Subcutaneous abdominal adipose tissue (tissue), 5 donors: ENCODE measurements at regions not wholly inside any gene's neighbourhood (a gene's known extent, or its start where the extent isn't known, plus 50 kb on each side); places are given as distances from the start of the nearest gene placed in this dataset.
"Not testable (repeated sequence)": the region's sequence is repeated elsewhere in the genome, so short reads cannot be mapped to it uniquely, and the experiment has no call there.

ENCODE experiments used
- H3K27ac ChIP-seq: one replicate; pipeline ENCODE4 v1.7.0; 2013; ENCODE audit warnings: low read depth, mild to moderate bottlenecking, inconsistent platforms, low read length, moderate library complexity
- H3K27me3 ChIP-seq, 5 donors: one replicate each; pipeline ENCODE4 v1.7.0; 2013; ENCODE audit warnings: low read length in 5 of 5, inconsistent platforms in 1 of 5; ENCODE audit not compliant: control insufficient read depth in 5 of 5, insufficient read depth in 4 of 5
- H3K36me3 ChIP-seq, 5 donors: one replicate each; pipeline ENCODE4 v1.7.0; 2013; ENCODE audit warnings: low read length in 5 of 5; ENCODE audit not compliant: control insufficient read depth in 5 of 5, insufficient read depth in 5 of 5
- H3K4me1 ChIP-seq, 5 donors: one replicate each; pipeline ENCODE4 v1.7.0; 2013; ENCODE audit warnings: low read length in 5 of 5, mild to moderate bottlenecking in 3 of 5, moderate library complexity in 1 of 5; ENCODE audit not compliant: control insufficient read depth in 5 of 5, insufficient read depth in 5 of 5
- H3K4me3 ChIP-seq, 5 donors: one replicate each; pipeline ENCODE4 v1.7.0; 2013; ENCODE audit warnings: low read length in 5 of 5, low read depth in 1 of 5
- H3K9ac ChIP-seq, 5 donors: one replicate each; pipeline ENCODE4 v1.7.0; 2013; ENCODE audit warnings: low read length in 5 of 5, mild to moderate bottlenecking in 4 of 5, moderate library complexity in 3 of 5
- H3K9me3 ChIP-seq, 5 donors: one replicate each; pipeline ENCODE4 v1.7.0; 2013; ENCODE audit warnings: low read length in 5 of 5; ENCODE audit not compliant: control insufficient read depth in 5 of 5
- donor health status: healthy.
- donor health status: healthy.
- donor health status: healthy.
- donor health status: healthy.
- donor health status: healthy.

DNA sequence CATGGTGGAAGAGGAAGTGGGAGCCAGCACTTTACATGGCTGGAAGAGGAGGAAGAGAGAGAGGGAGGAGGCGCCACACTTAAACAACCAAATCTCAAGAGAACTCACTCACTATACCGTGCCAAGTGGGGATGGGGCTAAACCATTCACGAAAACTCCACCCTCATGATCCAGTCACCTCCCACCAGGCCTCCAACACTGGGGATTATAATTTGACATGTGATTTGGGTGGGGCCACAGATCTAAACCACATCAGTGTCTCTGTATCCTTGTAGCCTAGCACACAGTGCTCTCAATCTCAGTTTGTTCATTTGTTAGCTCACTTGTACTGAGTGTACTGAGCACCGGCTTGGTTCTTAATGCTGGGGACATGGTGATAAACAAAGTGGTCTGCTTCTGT lies 228.3 kb downstream of the BUB3 start:
- Histone ChIP-seq H3K9ac (no peak overlapping the region), H3K9me3 (peaks cover 7 to 17% (median 12%) of the 10 kb centered on the region in 5 donors), H3K27me3 (peaks cover 0 to 8% (median 0%) of the 10 kb centered on the region in 5 donors), H3K4me3 (no peak overlapping the region), H3K4me1 (peaks cover 0 to 2% (median 0%) of the 10 kb centered on the region in 5 donors), H3K36me3 (no peaks in the 10 kb centered on the region), H3K27ac (no peak overlapping the region)

DNA sequence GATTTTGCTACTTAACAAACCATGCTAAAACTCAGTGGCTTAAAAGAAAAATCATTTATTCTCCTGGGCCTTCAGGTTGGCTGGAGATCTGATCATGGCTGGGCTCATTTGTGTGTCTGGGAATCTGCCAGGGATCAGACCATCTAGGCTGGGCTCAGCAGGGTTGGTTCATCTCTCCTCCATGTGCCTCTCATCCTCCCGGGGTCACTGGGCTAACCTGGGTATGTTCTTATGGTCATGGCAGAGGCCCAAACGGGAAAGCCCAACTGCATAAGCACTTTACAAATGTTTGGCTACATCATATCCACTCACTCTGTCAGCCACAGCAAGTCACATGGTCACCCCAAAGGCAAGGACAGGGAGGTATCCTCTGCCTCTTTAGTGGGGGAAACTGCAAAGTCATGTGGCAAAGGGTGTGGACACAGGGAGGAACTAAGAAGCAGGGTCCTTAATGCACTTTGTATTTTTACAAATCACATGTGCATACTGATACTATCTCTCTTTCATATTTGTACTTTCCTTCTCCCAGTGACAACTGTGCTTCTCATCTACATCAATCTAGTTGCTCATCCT lies 231.4 kb downstream of the BUB3 start:
- Histone ChIP-seq H3K36me3 (no peaks in the 10 kb centered on the region), H3K9ac (no peak overlapping the region), H3K27me3 (peaks cover 0 to 3% (median 0%) of the 10 kb centered on the region in 5 donors), H3K27ac (no peak overlapping the region), H3K4me3 (no peak overlapping the region), H3K4me1 (no peaks in the 10 kb centered on the region), H3K9me3 (peaks cover 7 to 19% (median 12%) of the 10 kb centered on the region in 5 donors)

DNA sequence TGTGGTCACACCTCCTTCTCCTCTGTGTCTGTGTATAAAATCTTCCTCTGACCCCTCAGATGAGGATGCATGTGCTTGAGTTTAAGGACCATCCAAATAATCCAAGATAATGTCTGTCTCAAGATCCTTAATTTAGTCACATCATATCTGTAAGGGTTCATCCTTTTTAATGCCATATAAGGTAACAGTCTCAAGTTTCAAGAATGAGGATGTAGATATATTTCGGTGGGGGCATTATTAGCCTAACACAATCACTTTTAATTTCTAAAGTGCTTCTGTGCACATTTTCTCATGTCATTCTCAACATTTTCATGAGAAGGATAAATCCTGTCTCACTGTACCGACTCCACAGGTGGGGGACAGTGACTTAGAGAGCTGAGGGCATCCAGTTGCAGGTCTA lies 235.3 kb downstream of the BUB3 start:
- peaks cover 7 to 17% (median 12%) of the 10 kb centered on the region in 5 donors for H3K9me3 ChIP-seq
- no peak overlapping the region for H3K4me3 ChIP-seq
- peaks cover 0 to 5% (median 0%) of the 10 kb centered on the region in 5 donors for H3K27me3 ChIP-seq
- no peak overlapping the region for H3K9ac ChIP-seq
- H3K27ac ChIP-seq: no peak overlapping the region
- H3K36me3 ChIP-seq: no peaks in the 10 kb centered on the region
- H3K4me1 ChIP-seq: no peaks in the 10 kb centered on the region

DNA sequence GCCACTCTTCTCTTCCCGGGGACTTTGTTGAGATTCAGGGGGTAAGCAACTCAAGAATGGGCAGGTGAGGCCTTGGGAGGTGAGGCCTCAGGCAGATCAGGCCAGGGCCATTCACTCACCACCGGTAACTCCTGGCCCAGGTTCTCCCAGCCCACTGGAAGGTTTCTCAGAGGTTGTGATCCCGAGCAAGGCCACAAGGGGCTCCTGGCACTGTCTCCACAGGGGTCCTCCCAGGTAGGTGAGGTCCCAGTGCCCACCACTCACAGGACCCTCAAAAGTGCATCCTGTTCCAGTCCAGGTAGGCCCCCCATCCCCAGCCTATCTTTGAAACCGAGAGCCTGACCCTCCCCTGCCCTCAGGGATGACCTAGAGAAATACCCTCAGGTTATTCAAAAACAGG lies 236.1 kb downstream of the BUB3 start:
- Histone ChIP-seq H3K9ac (no peak overlapping the region), H3K36me3 (no peaks in the 10 kb centered on the region), H3K4me1 (no peaks in the 10 kb centered on the region), H3K4me3 (no peak overlapping the region), H3K9me3 (peaks cover 5 to 10% (median 9%) of the 10 kb centered on the region in 5 donors), H3K27ac (no peak overlapping the region), H3K27me3 (peaks cover 0 to 5% (median 0%) of the 10 kb centered on the region in 5 donors)

DNA sequence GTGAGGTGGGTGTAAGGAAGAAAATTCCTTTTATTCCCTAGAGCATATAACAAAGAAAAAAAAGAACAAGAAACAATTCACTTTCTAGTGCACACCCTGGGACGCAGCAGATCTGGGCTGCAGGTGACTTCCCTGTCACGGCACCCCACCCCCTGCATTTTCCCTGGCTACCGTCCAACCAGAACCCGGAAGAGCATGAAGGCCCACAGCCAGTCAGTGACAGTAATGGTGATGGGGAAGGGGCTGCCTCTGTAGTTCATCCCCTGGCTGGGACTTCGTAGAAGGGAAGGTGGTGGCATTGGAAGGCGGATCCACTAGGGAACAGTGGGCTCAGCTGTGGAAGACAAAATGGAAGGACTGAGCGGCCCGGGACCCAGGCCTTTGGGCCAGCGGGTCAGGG lies 236.7 kb downstream of the BUB3 start:
- Histone ChIP-seq H3K27me3 (peaks cover 0 to 5% (median 0%) of the 10 kb centered on the region in 5 donors), H3K4me3 (no peak overlapping the region), H3K27ac (no peak overlapping the region), H3K9ac (no peak overlapping the region), H3K9me3 (peaks cover 0 to 5% (median 4%) of the 10 kb centered on the region in 5 donors), H3K36me3 (no peaks in the 10 kb centered on the region), H3K4me1 (no peaks in the 10 kb centered on the region)

DNA sequence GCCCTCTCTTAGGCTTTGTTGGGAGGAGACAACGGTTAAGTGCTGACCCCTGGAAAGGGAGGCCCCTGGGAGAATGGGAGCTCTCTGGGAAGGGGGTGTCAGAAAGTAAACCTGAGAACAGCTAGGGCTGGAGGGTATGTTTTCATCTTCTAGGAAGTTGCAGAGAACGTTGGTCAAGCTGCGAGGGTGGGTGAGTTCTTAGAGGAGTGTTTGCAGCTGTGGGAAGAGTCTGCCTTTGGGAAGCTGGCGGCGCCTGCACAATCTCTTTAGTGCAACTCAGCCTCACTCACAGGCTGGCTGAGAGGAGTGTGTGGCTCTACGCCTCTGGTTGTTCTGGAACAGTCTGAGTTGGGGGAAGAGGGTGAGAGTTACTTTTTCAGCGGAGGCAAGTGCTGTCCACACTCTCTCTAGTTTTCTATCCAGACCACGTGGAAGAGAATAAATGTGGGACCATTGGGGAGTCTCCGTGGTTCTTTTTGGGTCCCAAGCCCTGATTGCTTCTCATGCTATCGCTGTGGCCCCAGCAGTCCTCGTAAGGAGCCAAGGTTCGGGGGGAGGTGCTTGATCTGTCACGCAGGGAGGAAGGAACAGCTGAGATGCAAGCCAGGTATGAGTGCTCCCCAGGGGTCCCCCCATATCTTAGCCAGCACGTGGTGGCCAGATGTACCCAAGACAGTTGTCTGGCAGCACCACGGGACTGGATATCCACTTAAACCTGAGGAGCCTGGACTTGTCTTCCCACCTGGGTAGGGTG lies 237.2 kb downstream of the BUB3 start:
- H3K4me1 ChIP-seq: no peaks in the 10 kb centered on the region
- no peaks in the 10 kb centered on the region for H3K36me3 ChIP-seq
- H3K9ac ChIP-seq: no peak overlapping the region
- no peak overlapping the region for H3K27ac ChIP-seq
- peaks cover 0 to 3% (median 3%) of the 10 kb centered on the region in 5 donors for H3K9me3 ChIP-seq
- no peak overlapping the region for H3K4me3 ChIP-seq
- H3K27me3 ChIP-seq: peaks cover 0 to 5% (median 0%) of the 10 kb centered on the region in 5 donors

DNA sequence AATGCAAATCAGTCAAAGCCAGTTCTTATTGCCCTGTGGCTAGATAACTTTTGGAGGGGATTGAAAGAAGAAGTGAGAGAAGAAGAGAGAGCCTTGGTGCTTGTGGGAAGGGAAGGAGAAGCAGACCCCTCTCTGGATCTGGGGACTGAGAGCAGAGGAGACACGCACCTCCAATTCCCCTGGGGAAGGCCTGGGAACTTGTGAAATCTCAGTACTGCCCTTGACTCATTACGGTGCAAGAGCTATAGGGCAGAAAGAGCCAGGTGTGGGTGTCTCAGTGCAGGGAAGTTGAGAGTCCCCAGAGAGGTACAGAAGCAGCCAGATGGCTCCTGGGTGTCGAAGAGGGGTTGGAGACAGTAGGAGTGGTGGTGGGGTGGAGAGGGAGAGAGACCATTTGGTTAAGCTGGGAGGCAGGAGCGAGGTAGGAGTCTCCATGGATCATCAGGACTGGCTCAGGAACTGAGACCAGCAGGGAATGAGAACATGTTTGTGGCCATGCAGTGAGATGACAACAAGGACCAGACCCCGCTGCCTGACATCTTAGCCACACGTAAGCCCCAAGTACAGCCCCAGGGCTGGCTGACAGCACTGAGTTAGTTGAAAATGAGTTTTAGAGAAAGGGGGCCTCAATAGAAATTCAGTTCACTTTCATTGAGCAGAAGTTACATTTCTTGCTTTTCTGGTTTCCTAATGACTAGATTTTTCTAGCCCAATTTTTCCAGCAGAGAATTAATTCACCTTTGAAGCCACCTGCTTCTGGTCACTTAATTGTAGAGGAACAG lies 238.2 kb downstream of the BUB3 start:
- no peaks in the 10 kb centered on the region for H3K4me1 ChIP-seq
- H3K9ac ChIP-seq: no peak overlapping the region
- no peak overlapping the region for H3K27ac ChIP-seq
- no peaks in the 10 kb centered on the region for H3K36me3 ChIP-seq
- peaks cover 0 to 5% (median 0%) of the 10 kb centered on the region in 5 donors for H3K27me3 ChIP-seq
- no peak overlapping the region for H3K4me3 ChIP-seq
- peaks cover 0 to 3% (median 2%) of the 10 kb centered on the region in 5 donors for H3K9me3 ChIP-seq

DNA sequence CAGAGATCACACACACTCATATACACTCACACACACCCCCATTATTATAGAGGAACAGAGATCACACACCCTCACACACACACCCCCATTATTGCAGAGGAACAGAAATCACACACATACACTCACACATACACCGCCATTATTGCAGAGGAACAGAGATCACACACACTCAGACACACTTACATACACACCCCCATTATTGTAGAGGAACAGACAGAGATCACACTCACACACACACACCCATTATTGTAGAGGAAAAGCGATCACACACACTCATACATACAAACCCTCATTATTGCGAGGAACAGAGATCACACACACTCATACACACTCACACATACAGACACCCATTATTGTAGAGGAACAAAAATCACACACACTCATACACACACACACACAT lies 239.0 kb downstream of the BUB3 start:
- Histone ChIP-seq H3K27me3 (peaks cover 0 to 5% (median 0%) of the 10 kb centered on the region in 5 donors), H3K27ac (no peak overlapping the region), H3K4me1 (no peaks in the 10 kb centered on the region), H3K9me3 (peaks cover 0 to 3% (median 2%) of the 10 kb centered on the region in 5 donors), H3K9ac (no peak overlapping the region), H3K4me3 (no peak overlapping the region), H3K36me3 (no peaks in the 10 kb centered on the region)

DNA sequence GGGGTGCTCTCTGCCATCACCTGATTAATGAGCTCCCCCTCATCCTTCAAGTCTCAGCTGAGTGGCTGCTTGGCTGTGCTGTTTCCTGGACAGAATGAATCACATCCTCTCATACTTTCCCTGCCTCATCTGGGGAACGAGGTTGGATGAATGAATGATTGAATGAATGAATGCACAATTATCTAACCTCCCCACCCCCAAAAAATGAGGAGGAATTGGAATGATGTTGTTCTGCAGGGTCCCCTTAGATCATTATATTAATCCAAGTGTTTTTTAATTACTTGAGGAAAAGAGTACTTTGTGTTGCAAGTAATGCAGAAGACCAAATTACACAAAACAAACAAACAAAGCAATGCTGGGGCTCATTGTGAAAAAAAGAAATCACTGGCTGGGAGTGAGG lies 240.2 kb downstream of the BUB3 start:
- H3K36me3 ChIP-seq: no peaks in the 10 kb centered on the region
- H3K4me3 ChIP-seq: no peak overlapping the region
- no peak overlapping the region for H3K9ac ChIP-seq
- H3K9me3 ChIP-seq: peaks cover 0 to 3% (median under 1%) of the 10 kb centered on the region in 5 donors
- no peak overlapping the region for H3K27ac ChIP-seq
- H3K4me1 ChIP-seq: no peaks in the 10 kb centered on the region
- H3K27me3 ChIP-seq: peaks cover 0 to 5% (median 0%) of the 10 kb centered on the region in 5 donors

DNA sequence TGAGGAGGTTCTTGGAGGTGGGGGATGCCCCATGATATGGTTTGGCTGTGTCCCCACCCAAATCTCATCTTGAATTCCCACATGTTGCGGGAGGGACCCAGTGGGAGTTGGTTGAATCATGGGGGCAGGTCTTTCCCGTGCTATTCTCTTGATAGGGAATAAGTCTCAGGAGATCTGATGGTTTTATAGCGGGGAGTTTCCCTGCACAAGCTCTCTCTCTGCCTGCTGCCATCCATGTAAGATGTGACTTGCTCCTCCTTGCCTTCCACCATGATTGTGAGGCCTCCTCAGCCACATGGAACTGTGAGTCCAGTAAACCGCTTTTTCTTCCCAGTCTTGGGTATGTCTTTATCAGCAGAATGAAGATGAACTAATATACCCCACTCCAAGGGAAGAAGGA lies 241.0 kb downstream of the BUB3 start:
- H3K4me3 ChIP-seq, H3K27me3 ChIP-seq, H3K4me1 ChIP-seq, H3K36me3 ChIP-seq, H3K9me3 ChIP-seq, H3K27ac ChIP-seq, H3K9ac ChIP-seq: not testable (repeated sequence)
